ENCODE measurements at regions not wholly inside any gene's neighbourhood (a gene's known extent, or its start where the extent isn't known, plus 50 kb on each side); places are given as distances from the start of the nearest gene placed in this dataset.

- H3K27me3 ChIP-seq (ENCODE audit: insufficient read depth, low read depth, low read length) = no peaks in the 10 kb centered on the region
- no peaks in the 10 kb centered on the region for H3K9me3 ChIP-seq (ENCODE audit: low read length)
These were observed 506.7 kb downstream of the CMPK2 start for GRCh38 chr2:6358985-6359384.

GRCh38 chr2:6359964-6360363, 505.7 kb downstream of the CMPK2 start:
- no peak overlapping the region for H3K4me2 ChIP-seq (ENCODE audit: low read length)
- H3F3A ChIP-seq (ENCODE audit: insufficient read depth, low read length, poor library complexity, severe bottlenecking) = no peaks in the 10 kb centered on the region
- H3K9me2 ChIP-seq (ENCODE audit: insufficient read depth, low read length) = no peaks in the 10 kb centered on the region
- no peak overlapping the region for H2AFZ ChIP-seq (ENCODE audit: low read depth, low read length)
- no peak overlapping the region for H3K4me3 ChIP-seq (ENCODE audit: low read length)
- H4K20me1 ChIP-seq (ENCODE audit: insufficient read depth) = no peaks in the 10 kb centered on the region
- no peaks in the 10 kb centered on the region for H3K27me3 ChIP-seq (ENCODE audit: insufficient read depth, low read depth, low read length)
- no peaks in the 10 kb centered on the region for H3K36me3 ChIP-seq (ENCODE audit: insufficient read depth, low read length)
- peak overlapping the region; percentile 15 for H3K27ac ChIP-seq (ENCODE audit: low read length)
- H3K9me3 ChIP-seq (ENCODE audit: low read length) = no peaks in the 10 kb centered on the region
- H3K79me2 ChIP-seq (replicated peaks; ENCODE audit: insufficient read depth, low read length) = no peaks in the 10 kb centered on the region
- no peak overlapping the region for H3K9ac ChIP-seq (ENCODE audit: low read length)
- no peak for TF ChIP-seq SMC3 (conservative IDR thresholded peaks at IDR 0.05; ENCODE audit: poor library complexity)
- TF ChIP-seq REST (IDR thresholded peaks at IDR 0.05; ENCODE audit: borderline replicate concordance) = no peak

More at GRCh38 chr2:6358985-6359384, 506.7 kb downstream of the CMPK2 start:
- TF ChIP-seq CTCF (IDR thresholded peaks at IDR 0.05; ENCODE audit: poor library complexity, severe bottlenecking) (no peak), SMC3 (conservative IDR thresholded peaks at IDR 0.05; ENCODE audit: poor library complexity) (no peak), EZH2 (IDR thresholded peaks at IDR 0.05; ENCODE audit: borderline replicate concordance, insufficient read depth, low read length, poor library complexity, severe bottlenecking) (no peak), MXI1 (conservative IDR thresholded peaks at IDR 0.05; ENCODE audit: poor library complexity, severe bottlenecking) (no peak), RAD21 (conservative IDR thresholded peaks at IDR 0.05) (no peak), EP300 (conservative IDR thresholded peaks at IDR 0.05; ENCODE audit: poor library complexity, severe bottlenecking) (no peak)
- no peaks in the 10 kb centered on the region for H4K20me1 ChIP-seq (ENCODE audit: insufficient read depth)
- H3K27ac ChIP-seq (ENCODE audit: low read length) = peak overlapping the region; percentile 46
- no peak overlapping the region for H2AFZ ChIP-seq (ENCODE audit: low read depth, low read length)
- H3K79me2 ChIP-seq (replicated peaks; ENCODE audit: insufficient read depth, low read length) = no peaks in the 10 kb centered on the region
- no peaks in the 10 kb centered on the region for H3K36me3 ChIP-seq (ENCODE audit: insufficient read depth, low read length)
- no peaks in the 10 kb centered on the region for H3K9me2 ChIP-seq (ENCODE audit: insufficient read depth, low read length)
- no peak overlapping the region for H3K4me2 ChIP-seq (ENCODE audit: low read length)
- H3K9ac ChIP-seq (ENCODE audit: low read length) = no peak overlapping the region
- peak overlapping the region; percentile 2 for H3K4me3 ChIP-seq (ENCODE audit: low read length)
- no peaks in the 10 kb centered on the region for H3F3A ChIP-seq (ENCODE audit: insufficient read depth, low read length, poor library complexity, severe bottlenecking)

All from neural cell (in vitro differentiated cells).